ENCODE measurements at regions not wholly inside any gene's neighbourhood (a gene's known extent, or its start where the extent isn't known, plus 50 kb on each side); places are given as distances from the start of the nearest gene placed in this dataset.

DNA sequence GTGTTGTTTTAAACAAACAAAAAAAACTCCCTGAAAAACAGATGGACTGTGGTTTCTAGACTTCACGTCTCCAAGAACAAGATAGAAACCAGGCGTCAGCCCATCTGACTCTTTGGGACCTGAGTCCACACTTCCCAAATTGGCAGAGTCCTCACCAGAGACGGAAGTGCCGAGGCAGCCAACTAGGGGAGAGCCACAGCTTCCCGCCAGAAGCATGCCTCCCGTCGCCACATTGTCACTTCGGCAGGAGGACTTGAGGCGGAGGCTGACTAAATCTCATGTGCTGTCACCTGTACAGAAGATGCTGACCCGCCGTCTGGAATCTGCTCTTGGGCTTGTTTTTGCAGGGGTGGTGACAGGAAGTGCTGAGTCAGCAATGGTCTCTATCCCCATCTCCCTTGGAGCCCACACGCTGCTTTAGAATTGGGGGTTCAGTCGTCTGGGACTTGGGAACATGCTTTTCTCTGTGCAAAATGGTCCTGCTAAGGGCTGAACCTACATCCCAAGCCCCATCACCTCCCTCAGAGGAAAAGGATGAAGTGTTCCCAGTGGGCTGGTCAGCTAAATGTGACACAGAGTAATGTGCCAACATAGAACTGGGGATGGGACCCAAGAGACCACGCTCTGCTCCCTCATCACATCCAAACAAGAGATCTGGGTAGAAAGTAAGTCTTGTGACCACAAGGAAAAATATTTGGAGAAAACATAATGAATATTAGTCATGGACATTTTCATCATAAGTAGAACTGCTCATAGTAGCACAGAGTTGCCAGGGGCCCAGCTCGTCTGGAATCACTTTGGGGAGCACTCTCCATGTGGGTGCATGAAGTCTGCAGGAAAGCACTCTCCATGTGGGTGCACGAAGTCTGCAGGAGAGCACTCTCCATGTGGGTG, 152.9 kb downstream of the SNX19 start:
- H3K36me3 Mint-ChIP-seq (ENCODE audit: low read depth), result no peaks in the 10 kb centered on the region
- CTCF ChIA-PET, result interaction anchor here (0.6 kb wide), 1 partner anchor 1492 kb away, joined by 3 read pairs; no protein-coding TSS in a partner anchor
- POLR2A ChIA-PET, result no interaction called here

DNA sequence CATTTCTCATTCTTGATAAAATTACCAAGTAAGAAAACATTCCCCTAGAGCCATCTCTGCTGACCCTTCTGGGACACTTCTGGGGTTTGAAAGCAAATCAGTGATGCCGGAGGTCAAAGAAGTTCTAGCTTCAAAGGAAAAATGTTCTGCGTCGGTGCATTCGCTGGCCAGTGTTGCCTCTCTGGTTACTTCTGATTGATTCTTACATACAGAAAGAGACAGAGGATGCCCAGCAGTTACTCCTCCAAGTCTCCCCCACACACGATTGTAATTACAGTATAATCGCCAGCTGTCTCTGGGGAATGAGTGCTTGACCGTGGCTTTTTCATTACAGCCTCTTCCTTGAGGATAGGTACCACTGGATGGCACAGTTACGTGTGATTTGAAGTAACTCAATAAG, 150.9 kb downstream of the SNX19 start:
- Mint-ChIP-seq H3K4me1 (ENCODE audit: low read depth) (peaks cover 15% of the 10 kb centered on the region), H3K4me3 (no peak overlapping the region), H3K27ac (no peak overlapping the region), H3K27me3 (ENCODE audit: low read depth) (peaks cover 8% of the 10 kb centered on the region), H3K9me3 (ENCODE audit: insufficient read depth) (no peaks in the 10 kb centered on the region), H3K36me3 (ENCODE audit: low read depth) (no peaks in the 10 kb centered on the region)
- DNase-seq (no peak), ATAC-seq (no peak)
- ChIA-PET CTCF (no interaction called here), POLR2A (no interaction called here)

More for the DNA sequence above, 152.9 kb downstream of the SNX19 start:
- no peak overlapping the region for H3K27ac Mint-ChIP-seq
- H3K9me3 Mint-ChIP-seq (ENCODE audit: insufficient read depth), result no peaks in the 10 kb centered on the region
- no peak for ATAC-seq
- H3K4me1 Mint-ChIP-seq (ENCODE audit: low read depth), result peaks cover 15% of the 10 kb centered on the region
- peaks cover 8% of the 10 kb centered on the region for H3K27me3 Mint-ChIP-seq (ENCODE audit: low read depth)
- no peak for DNase-seq
- no peak overlapping the region for H3K4me3 Mint-ChIP-seq

DNA sequence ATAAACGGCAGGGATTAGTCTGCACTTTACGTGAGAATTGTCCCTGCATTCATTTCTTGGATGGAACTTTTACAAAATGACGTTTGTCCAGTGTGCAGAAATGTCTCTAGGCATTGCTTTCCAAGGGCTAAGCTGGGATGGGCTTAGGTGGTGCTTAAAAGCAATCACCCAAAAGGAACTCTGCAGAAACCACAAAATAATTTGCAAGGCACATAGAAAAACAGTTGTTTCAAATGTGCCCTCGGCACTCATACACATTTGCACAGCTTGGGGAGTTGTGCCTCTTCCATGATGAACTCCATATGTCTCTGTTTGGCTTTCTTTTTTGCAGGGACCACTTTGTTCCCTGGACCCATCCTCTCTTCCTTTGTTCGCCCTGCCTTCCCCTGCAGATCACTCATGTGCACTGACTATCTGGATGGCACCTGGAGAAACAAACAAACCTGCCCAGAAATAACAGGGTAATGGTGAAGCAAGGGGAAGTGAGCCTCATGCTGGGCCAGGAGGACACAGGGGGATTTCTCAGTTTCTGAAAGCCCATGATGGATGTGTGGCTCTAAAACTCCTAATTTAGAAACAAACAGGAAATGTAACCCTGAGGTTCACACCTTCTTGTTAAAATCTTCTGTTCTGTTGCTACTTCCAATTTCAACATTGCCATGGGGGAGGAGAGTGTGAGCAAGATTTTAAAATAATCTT, 150.2 kb downstream of the SNX19 start:
- H3K27ac Mint-ChIP-seq, result no peak overlapping the region
- ChIA-PET CTCF (no interaction called here), POLR2A (no interaction called here)
- peaks cover 15% of the 10 kb centered on the region for H3K4me1 Mint-ChIP-seq (ENCODE audit: low read depth)
- no peak overlapping the region for H3K4me3 Mint-ChIP-seq
- peaks cover 8% of the 10 kb centered on the region for H3K27me3 Mint-ChIP-seq (ENCODE audit: low read depth)
- H3K9me3 Mint-ChIP-seq (ENCODE audit: insufficient read depth), result no peaks in the 10 kb centered on the region
- ATAC-seq, result no peak
- no peak for DNase-seq
- H3K36me3 Mint-ChIP-seq (ENCODE audit: low read depth), result no peaks in the 10 kb centered on the region

DNA sequence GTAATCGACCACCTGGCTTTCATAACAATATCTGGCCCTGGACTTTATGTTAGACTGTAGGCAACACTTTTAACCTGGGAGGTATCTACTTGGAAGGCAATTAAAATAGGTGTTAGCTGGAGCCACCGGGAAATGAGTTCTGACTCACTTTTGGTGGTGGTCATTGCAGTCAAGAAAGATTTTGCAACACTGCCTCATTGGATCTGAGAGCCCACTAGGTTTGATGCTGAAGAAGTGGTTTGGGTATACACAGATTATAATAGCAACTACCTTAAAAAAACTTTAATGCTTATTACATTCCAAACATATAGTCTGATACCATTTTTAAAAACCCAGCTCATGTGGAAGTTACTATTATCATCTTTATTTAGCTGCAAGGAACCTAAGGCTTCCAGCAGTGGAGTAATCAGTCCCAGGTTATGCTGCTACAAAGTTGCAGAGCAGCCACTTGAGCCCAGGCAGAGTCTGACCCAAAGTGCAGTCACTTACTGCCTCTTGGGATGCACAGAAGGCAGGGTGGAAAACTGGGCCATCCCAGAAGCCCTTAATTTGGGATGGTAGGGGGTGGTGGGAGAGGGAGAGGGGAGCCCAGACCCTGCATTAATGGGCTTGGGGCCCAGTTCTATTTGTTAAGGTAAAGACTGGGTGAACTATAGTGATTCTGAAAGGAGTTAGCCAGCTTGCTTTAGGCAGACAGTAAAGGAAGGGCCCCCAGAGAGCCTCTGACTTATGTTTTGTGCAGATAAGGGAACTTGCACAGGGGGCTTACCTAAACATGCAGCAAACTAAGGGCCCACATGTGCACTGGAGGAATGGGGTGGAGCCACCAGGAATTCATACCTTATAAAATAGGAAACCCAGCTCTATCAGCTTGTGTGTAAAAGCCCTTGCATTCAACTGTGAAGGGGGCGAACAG, 149.4 kb downstream of the SNX19 start:
- no peak for ATAC-seq
- CTCF ChIA-PET, result no interaction called here

DNA sequence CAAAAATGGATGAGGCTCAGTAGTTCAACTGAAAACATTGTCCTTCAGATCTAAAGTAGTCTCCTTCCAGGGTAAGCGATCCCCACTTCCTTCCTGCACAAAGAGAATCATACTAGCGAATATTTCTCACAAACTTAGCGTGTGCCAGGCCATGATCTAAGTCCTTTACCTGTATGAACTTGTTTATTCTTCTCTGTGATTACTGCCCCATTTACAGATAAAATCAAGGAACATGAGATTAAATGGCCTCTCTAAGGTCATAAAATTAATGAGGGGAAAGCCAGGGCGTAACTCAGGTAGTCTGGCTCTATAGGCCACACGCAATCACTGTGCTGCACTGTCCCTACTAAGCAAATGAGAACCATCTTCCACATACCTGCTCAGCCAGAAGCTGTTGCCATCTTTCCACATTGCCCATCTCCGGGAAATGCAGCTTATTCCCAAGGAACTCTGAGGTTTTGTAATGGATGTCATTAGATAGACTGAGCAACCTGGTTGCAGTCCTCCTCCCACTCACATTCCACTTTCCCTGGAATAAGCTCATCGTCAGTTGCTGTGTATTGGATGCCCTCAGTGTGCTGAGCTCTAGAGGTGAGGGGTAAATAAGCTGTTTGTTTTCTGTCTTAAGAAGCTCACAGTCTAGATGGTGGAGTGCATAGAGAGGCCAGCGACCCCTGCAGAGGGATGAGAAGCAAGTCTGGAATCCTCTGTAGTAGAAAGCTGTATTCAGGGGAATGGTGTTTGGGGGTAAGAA, 146.3 kb downstream of the SNX19 start:
- Mint-ChIP-seq H3K36me3 (ENCODE audit: low read depth) (no peaks in the 10 kb centered on the region), H3K27me3 (ENCODE audit: low read depth) (peaks cover 3% of the 10 kb centered on the region), H3K4me3 (no peak overlapping the region), H3K9me3 (ENCODE audit: insufficient read depth) (no peaks in the 10 kb centered on the region), H3K4me1 (ENCODE audit: low read depth) (peaks cover 15% of the 10 kb centered on the region), H3K27ac (no peak overlapping the region)
- CTCF ChIA-PET, result no interaction called here
- POLR2A ChIA-PET, result no interaction called here
- ATAC-seq (no peak), DNase-seq (no peak)

More for the DNA sequence above, 149.4 kb downstream of the SNX19 start:
- Mint-ChIP-seq H3K4me1 (ENCODE audit: low read depth) (peaks cover 15% of the 10 kb centered on the region), H3K27ac (no peak overlapping the region), H3K36me3 (ENCODE audit: low read depth) (no peaks in the 10 kb centered on the region), H3K27me3 (ENCODE audit: low read depth) (peaks cover 5% of the 10 kb centered on the region), H3K9me3 (ENCODE audit: insufficient read depth) (no peaks in the 10 kb centered on the region), H3K4me3 (no peak overlapping the region)
- POLR2A ChIA-PET, result no interaction called here
- DNase-seq, result no peak

DNA sequence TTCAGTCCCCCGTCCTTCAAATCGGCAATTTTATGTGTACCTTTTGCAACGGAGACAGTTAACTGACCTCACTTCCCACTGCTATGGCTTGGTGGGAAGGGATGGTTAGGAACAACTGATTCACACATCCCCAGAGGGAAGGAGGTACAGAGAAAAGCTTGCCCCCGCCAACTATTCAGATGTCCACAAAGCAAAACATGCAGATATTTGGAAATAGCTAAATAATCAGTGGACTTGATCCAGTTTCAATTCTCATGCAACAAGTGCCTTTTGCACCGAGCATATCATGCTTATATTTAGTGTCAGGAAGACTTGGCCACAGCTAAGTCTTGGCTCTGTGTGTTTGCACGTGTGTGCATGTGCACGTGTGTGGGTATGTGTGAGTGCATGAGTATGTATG, 144.6 kb downstream of the SNX19 start:
- H3K4me1 Mint-ChIP-seq (ENCODE audit: low read depth), result peaks cover 2% of the 10 kb centered on the region
- peaks cover 3% of the 10 kb centered on the region for H3K27me3 Mint-ChIP-seq (ENCODE audit: low read depth)
- POLR2A ChIA-PET, result no interaction called here
- no peak for ATAC-seq
- H3K9me3 Mint-ChIP-seq (ENCODE audit: insufficient read depth), result no peaks in the 10 kb centered on the region
- no peak overlapping the region for H3K4me3 Mint-ChIP-seq
- no peak overlapping the region for H3K27ac Mint-ChIP-seq
- CTCF ChIA-PET, result no interaction called here
- no peaks in the 10 kb centered on the region for H3K36me3 Mint-ChIP-seq (ENCODE audit: low read depth)
- DNase-seq, result no peak

DNA sequence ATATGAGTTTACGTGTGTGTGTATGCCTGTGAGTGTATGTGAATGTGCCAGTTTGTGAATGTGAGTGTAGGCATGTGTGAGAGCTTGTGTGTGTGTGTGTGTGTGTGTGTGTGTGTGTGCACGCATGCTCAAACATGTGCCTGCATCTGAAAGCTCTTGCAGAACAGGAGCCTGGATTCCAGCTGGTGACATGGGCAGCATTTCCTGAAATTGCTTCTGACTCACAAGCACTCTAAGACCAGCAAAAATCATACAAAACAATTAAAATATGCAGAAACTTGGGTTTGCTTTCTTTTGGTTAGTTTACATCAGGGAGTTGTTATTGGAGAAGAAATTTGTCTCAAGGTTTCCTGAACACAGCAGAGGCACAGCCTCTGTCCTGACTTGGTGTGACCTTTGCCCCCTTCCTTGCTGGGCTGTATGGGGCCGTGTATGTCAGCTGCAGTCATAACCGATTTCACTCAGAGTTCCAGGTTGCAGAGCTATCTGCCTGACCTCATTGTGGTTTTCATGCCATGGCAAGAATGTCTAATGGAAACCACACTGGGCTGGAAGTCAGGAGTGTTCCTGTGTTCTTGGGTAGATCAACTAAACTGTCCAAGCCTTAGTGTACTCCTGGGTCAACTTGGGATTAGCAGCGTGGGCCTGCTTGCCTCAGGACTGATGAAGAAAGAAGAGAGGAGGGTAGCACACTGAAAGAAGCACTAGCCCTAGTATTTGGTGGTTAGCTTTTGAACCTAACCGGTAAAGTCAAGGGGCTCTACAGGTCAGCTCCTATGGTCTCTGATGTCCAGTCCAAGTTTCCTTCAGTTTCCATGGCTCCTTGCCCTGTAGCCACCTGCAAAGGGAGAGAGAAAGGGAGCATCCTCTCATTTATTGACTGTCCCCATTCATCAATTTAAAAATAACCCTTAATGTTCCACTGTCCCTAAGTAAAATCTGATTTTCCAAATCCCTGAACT, 143.7 kb downstream of the SNX19 start:
- H3K4me1 Mint-ChIP-seq (ENCODE audit: low read depth), result no peaks in the 10 kb centered on the region
- H3K36me3 Mint-ChIP-seq (ENCODE audit: low read depth), result no peaks in the 10 kb centered on the region
- peaks cover 5% of the 10 kb centered on the region for H3K27me3 Mint-ChIP-seq (ENCODE audit: low read depth)
- ATAC-seq, result no peak
- no peak overlapping the region for H3K4me3 Mint-ChIP-seq
- no peaks in the 10 kb centered on the region for H3K9me3 Mint-ChIP-seq (ENCODE audit: insufficient read depth)
- H3K27ac Mint-ChIP-seq, result no peak overlapping the region
- POLR2A ChIA-PET, result no interaction called here
- CTCF ChIA-PET, result no interaction called here
- no peak for DNase-seq

DNA sequence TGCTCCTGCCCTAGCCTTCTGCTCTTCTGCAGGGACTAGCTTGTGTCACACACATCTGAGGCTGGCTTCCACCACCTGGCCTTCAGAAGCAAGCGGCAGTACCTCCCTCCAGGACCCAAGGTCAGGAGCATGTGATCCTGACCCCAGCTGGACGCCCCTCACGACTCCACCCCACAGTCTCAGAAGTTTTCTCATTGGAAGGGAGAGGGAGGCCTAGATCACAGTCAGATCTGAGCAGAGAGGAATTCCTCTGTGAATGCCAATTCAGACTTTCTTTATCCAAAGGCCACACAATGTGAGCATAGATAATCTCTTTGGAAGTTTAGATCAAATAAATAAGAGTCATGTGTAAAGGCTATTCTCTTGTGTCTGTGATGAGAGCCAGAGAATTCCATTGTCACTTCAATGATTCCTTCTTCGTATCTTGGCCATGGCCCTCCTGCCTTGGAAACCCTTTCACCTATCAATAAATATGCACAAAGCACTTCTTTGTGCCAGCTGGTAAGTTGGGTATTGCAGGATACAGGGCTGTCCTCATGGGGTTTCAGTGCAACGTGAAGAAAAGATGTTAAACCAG, 142.9 kb downstream of the SNX19 start:
- no peaks in the 10 kb centered on the region for H3K36me3 Mint-ChIP-seq (ENCODE audit: low read depth)
- ATAC-seq (no peak), DNase-seq (no peak)
- H3K4me3 Mint-ChIP-seq, result no peak overlapping the region
- H3K27me3 Mint-ChIP-seq (ENCODE audit: low read depth), result peaks cover 5% of the 10 kb centered on the region
- CTCF ChIA-PET, result no interaction called here
- no peaks in the 10 kb centered on the region for H3K9me3 Mint-ChIP-seq (ENCODE audit: insufficient read depth)
- H3K4me1 Mint-ChIP-seq (ENCODE audit: low read depth), result no peaks in the 10 kb centered on the region
- no peak overlapping the region for H3K27ac Mint-ChIP-seq
- POLR2A ChIA-PET, result no interaction called here

DNA sequence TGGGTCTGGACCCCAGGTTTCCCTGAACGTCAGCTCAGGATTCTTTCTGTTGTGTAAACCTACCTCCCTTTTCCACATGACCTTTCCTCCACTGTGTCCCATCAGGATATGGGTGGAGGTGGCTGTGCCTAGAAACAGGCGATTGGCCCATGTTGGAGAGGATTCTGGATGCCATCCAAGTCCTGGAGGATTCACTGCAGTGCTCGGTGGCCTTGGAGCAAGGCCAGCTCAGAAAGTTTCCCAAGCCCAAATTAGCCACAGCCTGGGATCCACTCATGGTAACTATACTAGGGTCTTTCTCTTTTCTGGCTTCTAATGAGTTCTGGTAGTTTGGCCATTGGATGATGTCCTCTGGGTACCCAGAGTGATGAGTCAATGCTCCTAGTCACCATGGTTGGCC, 141.6 kb downstream of the SNX19 start:
- H3K4me1 Mint-ChIP-seq (ENCODE audit: low read depth), result no peaks in the 10 kb centered on the region
- H3K27me3 Mint-ChIP-seq (ENCODE audit: low read depth), result peaks cover 5% of the 10 kb centered on the region
- H3K27ac Mint-ChIP-seq, result no peak overlapping the region
- H3K4me3 Mint-ChIP-seq, result no peak overlapping the region
- POLR2A ChIA-PET, result no interaction called here
- H3K36me3 Mint-ChIP-seq (ENCODE audit: low read depth), result no peaks in the 10 kb centered on the region
- ATAC-seq, result no peak
- no peaks in the 10 kb centered on the region for H3K9me3 Mint-ChIP-seq (ENCODE audit: insufficient read depth)
- no peak for DNase-seq
- CTCF ChIA-PET, result no interaction called here

DNA sequence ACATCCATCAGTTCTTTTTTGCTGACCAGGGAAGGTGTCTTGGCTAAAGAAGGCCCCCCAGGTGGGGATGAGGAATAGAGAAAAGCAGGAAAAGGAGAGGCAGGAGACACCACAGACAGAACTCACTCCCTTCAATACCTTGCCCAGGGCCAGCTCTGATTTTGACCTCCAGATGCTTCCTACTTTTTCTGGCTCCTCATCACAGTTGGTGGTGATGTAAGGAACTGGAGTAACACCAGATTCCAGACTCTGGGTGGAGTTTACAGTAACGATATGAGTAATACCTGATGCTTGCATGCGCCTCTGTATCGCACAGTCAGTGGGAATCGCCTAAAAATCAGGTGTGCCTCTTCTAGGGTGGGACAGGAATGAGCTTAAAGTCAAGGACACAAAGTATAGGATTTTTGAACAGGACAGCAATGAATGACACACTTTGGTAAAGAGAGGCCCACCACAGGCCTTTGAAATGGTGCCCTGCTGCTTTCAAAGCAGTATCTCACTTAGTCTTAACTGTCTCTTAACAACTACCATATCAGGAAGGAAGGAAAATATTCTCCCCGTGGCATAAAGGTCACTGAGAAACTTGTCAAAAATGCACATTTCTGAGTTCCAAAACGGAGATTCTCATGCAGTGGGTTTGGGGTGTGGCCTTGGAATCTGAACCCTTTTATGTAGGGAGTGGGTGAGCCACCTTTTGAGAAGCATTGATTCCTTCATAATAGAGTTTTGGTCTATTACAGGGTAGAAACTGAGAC, 140.8 kb downstream of the SNX19 start:
- Mint-ChIP-seq H3K9me3 (ENCODE audit: insufficient read depth) (no peaks in the 10 kb centered on the region), H3K4me1 (ENCODE audit: low read depth) (no peaks in the 10 kb centered on the region), H3K27ac (no peak overlapping the region), H3K36me3 (ENCODE audit: low read depth) (no peaks in the 10 kb centered on the region), H3K27me3 (ENCODE audit: low read depth) (peaks cover 5% of the 10 kb centered on the region), H3K4me3 (no peak overlapping the region)
- DNase-seq (no peak), ATAC-seq (no peak)
- ChIA-PET POLR2A (no interaction called here), CTCF (no interaction called here)

Data from activated CD8-positive, alpha-beta T cell treated with anti-CD3 and anti-CD28 coated beads, Interleukin-2, amount 10 ng/mL, durations not matched to agents 7 days and 5 days (primary cell).